Esophagus muscularis mucosa (tissue), 2 donors: ENCODE measurements at regions not wholly inside any gene's neighbourhood (a gene's known extent, or its start where the extent isn't known, plus 50 kb on each side); places are given as distances from the start of the nearest gene placed in this dataset.

Experiments
- POLR2A ChIP-seq: fragments of 450-650 bp; IDR thresholded peaks from one replicate; pipeline ENCODE4 v1.6.1; 2017; ENCODE audit warnings: antibody characterized with exemption, moderate library complexity, mild to moderate bottlenecking, low read depth
- POLR2AphosphoS5 ChIP-seq, 2 donors: sonication (generic); formaldehyde crosslinking; IDR thresholded peaks; one replicate each; pipeline ENCODE4 v1.6.1; 2017; ENCODE audit warnings: antibody characterized with exemption in 2 of 2

DNA sequence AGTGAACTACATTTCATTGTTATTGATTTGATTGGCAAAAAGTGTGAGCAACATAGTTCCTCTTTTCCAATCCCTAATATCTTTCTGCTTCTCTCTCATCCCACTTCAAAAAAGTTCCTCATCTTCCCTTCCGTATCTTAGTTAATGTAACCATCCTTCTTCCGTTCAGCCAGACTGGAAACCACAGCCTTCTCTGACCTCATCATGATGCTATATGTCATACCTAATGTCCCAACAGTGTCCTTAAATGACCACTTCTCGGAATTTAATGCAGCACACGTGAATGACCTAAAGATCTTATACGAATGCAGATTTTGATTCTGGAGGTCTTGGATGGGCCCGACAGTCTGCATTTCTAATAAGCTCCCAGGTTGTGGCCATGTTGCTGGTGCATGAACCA is 320.3 kb upstream of the SATB1 start:
- no peak for TF ChIP-seq POLR2A
- TF ChIP-seq POLR2AphosphoS5 (IDR thresholded peaks at IDR 0.05) = no peak
